Testis (tissue), 2 donors: ENCODE measurements at regions not wholly inside any gene's neighbourhood (a gene's known extent, or its start where the extent isn't known, plus 50 kb on each side); places are given as distances from the start of the nearest gene placed in this dataset.
"Not testable (repeated sequence)": the region's sequence is repeated elsewhere in the genome, so short reads cannot be mapped to it uniquely, and the experiment has no call there.

Source experiments
- DNase-seq: peaks from one replicate; pipeline ENCODE4 v3.0.0-alpha.2; 2019
- H3K27ac ChIP-seq, 2 donors: fragments of 200-600 bp; sonication (generic); one replicate each; pipeline ENCODE4 v1.5.1; 2019
- H3K27me3 ChIP-seq: fragments of 200-600 bp; sonication (generic); one replicate; pipeline ENCODE4 v1.5.1; 2019
- H3K36me3 ChIP-seq: fragments of 200-600 bp; sonication (generic); one replicate; pipeline ENCODE4 v1.5.1; 2017; ENCODE audit warnings: low read depth; ENCODE audit errors: missing control alignments
- H3K4me1 ChIP-seq: fragments of 200-600 bp; sonication (generic); one replicate; pipeline ENCODE4 v1.5.1; 2019
- H3K4me3 ChIP-seq, 2 donors: fragments of 200-600 bp; sonication (generic); one replicate each; pipeline ENCODE4 v1.5.1; 2017 to 2019
- H3K9me3 ChIP-seq: fragments of 200-600 bp; sonication (generic); one replicate; pipeline ENCODE4 v1.5.1; 2017
- POLR2A ChIP-seq: fragments of 450-650 bp; IDR thresholded peaks from one replicate; pipeline ENCODE4 v1.6.1; 2017; ENCODE audit warnings: antibody characterized with exemption, mild to moderate bottlenecking, moderate library complexity
- WGBS, 2 donors: methylation state at CpG; one replicate each; pipeline ENCODE4 v1.1.5; 2018; 5-methylcytosine and 5-hydroxymethylcytosine counted together
- intact Hi-C: fragments of 100-400 bp; cut with DNase I; formaldehyde crosslinking; loops from one replicate; pipeline ENCODE4 v1.15.1; 2023; ENCODE audit warnings: low total_unique reads
- TF ChIP-seq, protein P1 (sequence below), 3 experiments: fragments of 450-650 bp in 2 of 3; fragments of 200-600 bp in 1 of 3; sonication (generic) in 1 of 3; IDR thresholded peaks; one replicate each; pipeline ENCODE4 v1.5.1; 2016 to 2019; ENCODE audit warnings: antibody characterized with exemption in 3 of 3, mild to moderate bottlenecking in 2 of 3, moderate library complexity in 1 of 3

DNA sequence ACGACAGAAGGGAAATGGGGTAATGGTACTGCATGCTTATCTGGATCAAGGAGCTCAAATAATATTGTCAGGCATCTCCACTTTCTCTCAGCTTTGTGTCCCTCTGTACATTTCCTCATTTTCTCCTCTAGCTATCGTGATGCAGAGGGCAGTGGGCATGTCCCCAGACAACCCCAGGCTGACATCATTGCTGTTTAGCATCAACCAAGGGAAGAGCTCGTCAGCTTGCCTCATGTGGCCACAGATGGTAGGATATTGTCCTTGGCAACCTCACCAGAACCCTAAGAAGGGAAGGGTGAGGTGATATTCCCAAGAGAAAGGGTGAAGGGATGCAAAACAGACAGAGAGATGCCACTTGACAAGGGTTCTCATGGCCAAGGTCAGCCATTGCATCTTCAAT lies 58.3 kb downstream of the MAFB start:
- no peak overlapping the region for H3K4me3 ChIP-seq
- no peaks in the 10 kb centered on the region for H3K36me3 ChIP-seq
- no peak for DNase-seq
- H3K9me3 ChIP-seq: no peaks in the 10 kb centered on the region
- TF ChIP-seq, protein P1, sequence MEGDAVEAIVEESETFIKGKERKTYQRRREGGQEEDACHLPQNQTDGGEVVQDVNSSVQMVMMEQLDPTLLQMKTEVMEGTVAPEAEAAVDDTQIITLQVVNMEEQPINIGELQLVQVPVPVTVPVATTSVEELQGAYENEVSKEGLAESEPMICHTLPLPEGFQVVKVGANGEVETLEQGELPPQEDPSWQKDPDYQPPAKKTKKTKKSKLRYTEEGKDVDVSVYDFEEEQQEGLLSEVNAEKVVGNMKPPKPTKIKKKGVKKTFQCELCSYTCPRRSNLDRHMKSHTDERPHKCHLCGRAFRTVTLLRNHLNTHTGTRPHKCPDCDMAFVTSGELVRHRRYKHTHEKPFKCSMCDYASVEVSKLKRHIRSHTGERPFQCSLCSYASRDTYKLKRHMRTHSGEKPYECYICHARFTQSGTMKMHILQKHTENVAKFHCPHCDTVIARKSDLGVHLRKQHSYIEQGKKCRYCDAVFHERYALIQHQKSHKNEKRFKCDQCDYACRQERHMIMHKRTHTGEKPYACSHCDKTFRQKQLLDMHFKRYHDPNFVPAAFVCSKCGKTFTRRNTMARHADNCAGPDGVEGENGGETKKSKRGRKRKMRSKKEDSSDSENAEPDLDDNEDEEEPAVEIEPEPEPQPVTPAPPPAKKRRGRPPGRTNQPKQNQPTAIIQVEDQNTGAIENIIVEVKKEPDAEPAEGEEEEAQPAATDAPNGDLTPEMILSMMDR (IDR thresholded peaks at IDR 0.05): no peak
- no peak for TF ChIP-seq POLR2A
- intact Hi-C loops: no loop called here
- H3K27me3 ChIP-seq: no peaks in the 10 kb centered on the region
- no peaks in the 10 kb centered on the region for H3K4me1 ChIP-seq
- H3K27ac ChIP-seq: no peak overlapping the region
- 90 to 96% methylated on average over 3 of the region's 3 CpGs for WGBS, 2 donors

GRCh38 chr20:40630099-40630498 lies 58.9 kb downstream of the MAFB start:
- Histone ChIP-seq H3K9me3 (no peaks in the 10 kb centered on the region), H3K36me3 (no peaks in the 10 kb centered on the region), H3K4me1 (no peaks in the 10 kb centered on the region), H3K27me3 (no peaks in the 10 kb centered on the region), H3K27ac (no peak overlapping the region), H3K4me3 (no peak overlapping the region)
- WGBS, 2 donors: 96 to 98% methylated on average over 7 of the region's 7 CpGs
- DNase-seq: no peak
- TF ChIP-seq, protein P1 (IDR thresholded peaks at IDR 0.05): no peak
- TF ChIP-seq POLR2A: no peak
- intact Hi-C loops: no loop called here

GRCh38 chr20:40628877-40629276 lies 60.2 kb downstream of the MAFB start:
- DNase-seq: no peak
- no peak overlapping the region for H3K27ac ChIP-seq
- no peak for TF ChIP-seq POLR2A
- TF ChIP-seq, protein P1 (IDR thresholded peaks at IDR 0.05): no peak
- H3K4me1 ChIP-seq: no peaks in the 10 kb centered on the region
- intact Hi-C loops: no loop called here
- no peaks in the 10 kb centered on the region for H3K9me3 ChIP-seq
- WGBS, 2 donors: 38 to 48% methylated on average over 10 of the region's 10 CpGs
- H3K36me3 ChIP-seq: no peaks in the 10 kb centered on the region
- no peaks in the 10 kb centered on the region for H3K27me3 ChIP-seq
- H3K4me3 ChIP-seq: no peak overlapping the region

DNA sequence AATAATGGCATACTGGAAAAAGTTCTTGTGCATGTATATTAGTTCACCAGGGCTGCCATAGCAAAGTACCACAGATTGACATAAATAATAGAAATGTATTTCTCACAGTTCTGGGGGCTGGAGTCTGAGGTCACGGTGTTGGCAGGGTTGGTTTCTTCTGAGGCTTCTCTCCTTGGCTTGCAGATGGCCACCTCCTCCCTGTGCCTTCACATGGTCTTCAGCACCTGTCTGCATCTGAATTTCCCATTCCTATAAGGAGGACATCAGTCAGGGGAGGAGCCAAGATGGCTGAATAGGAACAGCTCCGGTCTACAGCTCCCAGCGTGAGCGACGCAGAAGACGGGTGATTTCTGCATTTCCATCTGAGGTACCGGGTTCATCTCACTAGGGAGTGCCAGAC lies 70.0 kb downstream of the MAFB start:
- H3K36me3 ChIP-seq, H3K4me1 ChIP-seq, DNase-seq, H3K27me3 ChIP-seq, H3K9me3 ChIP-seq, H3K4me3 ChIP-seq, H3K27ac ChIP-seq, intact Hi-C loops: not testable (repeated sequence)
- 77 to 94% methylated on average over 4 to 7 of the region's 7 CpGs for WGBS, 2 donors

- Histone ChIP-seq H3K27me3 (no peaks in the 10 kb centered on the region), H3K36me3 (no peaks in the 10 kb centered on the region), H3K27ac (no peak overlapping the region), H3K4me3 (no peak overlapping the region), H3K9me3 (no peaks in the 10 kb centered on the region), H3K4me1 (no peaks in the 10 kb centered on the region)
- TF ChIP-seq, protein P1 (IDR thresholded peaks at IDR 0.05): no peak
- TF ChIP-seq POLR2A: no peak
- 90 to 94% methylated on average over 6 of the region's 6 CpGs for WGBS, 2 donors
- intact Hi-C loops: no loop called here
- DNase-seq: no peak
These were observed 71.4 kb downstream of the MAFB start for GRCh38 chr20:40617594-40617993.
